Tibial nerve (tissue), 4 donors: ENCODE measurements at regions not wholly inside any gene's neighbourhood (a gene's known extent, or its start where the extent isn't known, plus 50 kb on each side); places are given as distances from the start of the nearest gene placed in this dataset.

Experiments used
- DNase-seq, 2 donors: peaks; one replicate each; pipeline ENCODE4 v3.0.0-alpha.2; 2019; ENCODE audit warnings: low spot score in 2 of 2
- H3K27ac ChIP-seq, 4 donors: fragments of 200-600 bp; sonication (generic) in 3 of 4; one replicate each; pipeline ENCODE4 v1.5.1; 2017 to 2019; ENCODE audit warnings: mild to moderate bottlenecking in 1 of 4
- H3K27me3 ChIP-seq, 2 donors: fragments of 200-600 bp; sonication (generic) in 1 of 2; one replicate each; pipeline versions ENCODE4 v1.5.1 to v1.6.0; 2017 to 2019
- H3K36me3 ChIP-seq, 3 donors: fragments of 200-600 bp; sonication (generic); one replicate each; pipeline ENCODE4 v1.5.1; 2018 to 2019
- H3K4me1 ChIP-seq, 4 donors: fragments of 200-600 bp; sonication (generic) in 3 of 4; one replicate each; pipeline ENCODE4 v1.5.1; 2017 to 2019
- H3K4me3 ChIP-seq, 4 donors: fragments of 200-600 bp; sonication (generic) in 3 of 4; one replicate each; pipeline ENCODE4 v1.5.1; 2017 to 2019; ENCODE audit warnings: mild to moderate bottlenecking in 1 of 4, moderate library complexity in 1 of 4
- H3K9me3 ChIP-seq, 4 donors: fragments of 200-600 bp; sonication (generic) in 3 of 4; one replicate each; pipeline ENCODE4 v1.5.1; 2017 to 2019
- CTCF ChIP-seq, 5 experiments: fragments of 200-600 bp in 3 of 5; fragments of 450-650 bp in 2 of 5; sonication (generic) in 3 of 5; IDR thresholded peaks; one replicate each; pipeline ENCODE4 v1.5.1; 2016 to 2019; ENCODE audit warnings: antibody characterized with exemption in 5 of 5, mild to moderate bottlenecking in 3 of 5, moderate library complexity in 2 of 5
- EP300 ChIP-seq, 2 donors: sonication (generic); formaldehyde crosslinking; IDR thresholded peaks; one replicate each; pipeline ENCODE4 v1.6.1; 2017; ENCODE audit warnings: antibody characterized with exemption in 2 of 2, mild to moderate bottlenecking in 1 of 2
- POLR2A ChIP-seq, 2 donors: fragments of 450-650 bp; IDR thresholded peaks; one replicate each; pipeline ENCODE4 v1.6.1; 2017; ENCODE audit warnings: antibody characterized with exemption in 2 of 2, mild to moderate bottlenecking in 2 of 2, moderate library complexity in 2 of 2
- whole genome bisulfite sequencing, 2 donors: methylation state at CpG; one replicate each; pipeline ENCODE4 v1.1.5; 2018; 5-methylcytosine and 5-hydroxymethylcytosine counted together

GRCh38 chr7:67408109-67408508 is 411.5 kb downstream of the TYW1 start:
- no peak for DNase-seq
- Histone ChIP-seq H3K4me1 (no peaks in the 10 kb centered on the region), H3K27ac (no peak overlapping the region), H3K9me3 (peaks cover 0 to 21% (median 0%) of the 10 kb centered on the region in 4 donors), H3K36me3 (no peaks in the 10 kb centered on the region), H3K4me3 (no peak overlapping the region), H3K27me3 (no peaks in the 10 kb centered on the region)
- TF ChIP-seq EP300 (IDR thresholded peaks at IDR 0.05) = no peak
- TF ChIP-seq CTCF (IDR thresholded peaks at IDR 0.05) = no peak
- TF ChIP-seq POLR2A (IDR thresholded peaks at IDR 0.05) = no peak

GRCh38 chr7:67413670-67414069 is 417.0 kb downstream of the TYW1 start:
- 51 to 57% methylated on average over 3 of the region's 3 CpGs for WGBS, 2 donors
- no peak for DNase-seq
- H3K4me1 ChIP-seq = no peaks in the 10 kb centered on the region
- H3K27me3 ChIP-seq = no peaks in the 10 kb centered on the region
- H3K27ac ChIP-seq = no peak overlapping the region
- no peaks in the 10 kb centered on the region for H3K36me3 ChIP-seq
- no peak overlapping the region for H3K4me3 ChIP-seq
- TF ChIP-seq POLR2A (IDR thresholded peaks at IDR 0.05) (no peak), EP300 (IDR thresholded peaks at IDR 0.05) (no peak), CTCF (IDR thresholded peaks at IDR 0.05) (no peak)
- H3K9me3 ChIP-seq = peaks cover 0 to 49% (median 0%) of the 10 kb centered on the region in 4 donors

GRCh38 chr7:67414858-67415257 is 418.2 kb downstream of the TYW1 start:
- Histone ChIP-seq H3K9me3 (peaks cover 0 to 48% (median 0%) of the 10 kb centered on the region in 4 donors), H3K36me3 (no peaks in the 10 kb centered on the region), H3K27me3 (no peaks in the 10 kb centered on the region), H3K4me3 (no peak overlapping the region), H3K4me1 (no peaks in the 10 kb centered on the region), H3K27ac (no peak overlapping the region)
- TF ChIP-seq CTCF (IDR thresholded peaks at IDR 0.05) (no peak), EP300 (IDR thresholded peaks at IDR 0.05) (no peak), POLR2A (IDR thresholded peaks at IDR 0.05) (no peak)
- 81 to 90% methylated on average over 6 of the region's 6 CpGs for WGBS, 2 donors
- no peak for DNase-seq

- no peaks in the 10 kb centered on the region for H3K4me1 ChIP-seq
- 84 to 92% methylated on average over 7 of the region's 7 CpGs for WGBS, 2 donors
- TF ChIP-seq CTCF (IDR thresholded peaks at IDR 0.05) (no peak), POLR2A (IDR thresholded peaks at IDR 0.05) (no peak), EP300 (IDR thresholded peaks at IDR 0.05) (no peak)
- no peak overlapping the region for H3K4me3 ChIP-seq
- no peaks in the 10 kb centered on the region for H3K27me3 ChIP-seq
- peaks cover 0 to 6% (median 0%) of the 10 kb centered on the region in 4 donors for H3K9me3 ChIP-seq
- no peak for DNase-seq
- H3K27ac ChIP-seq = no peak overlapping the region
- no peaks in the 10 kb centered on the region for H3K36me3 ChIP-seq
Observed at GRCh38 chr7:67422601-67423000, 426.0 kb downstream of the TYW1 start.

GRCh38 chr7:67423065-67423464 is 426.4 kb downstream of the TYW1 start:
- WGBS, 2 donors = 48 to 51% methylated on average over 8 to 9 of the region's 9 CpGs
- Histone ChIP-seq H3K9me3 (peaks cover 0 to 1% (median 0%) of the 10 kb centered on the region in 4 donors), H3K4me1 (no peaks in the 10 kb centered on the region), H3K36me3 (no peaks in the 10 kb centered on the region), H3K27ac (no peak overlapping the region), H3K27me3 (no peaks in the 10 kb centered on the region), H3K4me3 (no peak overlapping the region)
- TF ChIP-seq CTCF (IDR thresholded peaks at IDR 0.05) = no peak
- no peak for TF ChIP-seq POLR2A (IDR thresholded peaks at IDR 0.05)
- TF ChIP-seq EP300 (IDR thresholded peaks at IDR 0.05) = no peak
- DNase-seq = no peak
